Loucy (cell line): ENCODE measurements at regions not wholly inside any gene's neighbourhood (a gene's known extent, or its start where the extent isn't known, plus 50 kb on each side); places are given as distances from the start of the nearest gene placed in this dataset.
A peak's percentile ranks its signal among the peaks of the same experiment; 100 is the strongest.

Source experiments
- H2AFZ ChIP-seq: fragments of 200-600 bp; sonication (generic); 2 replicates; pipeline ENCODE4 v1.6.0; 2016; ENCODE audit warnings: antibody characterized with exemption, mild to moderate bottlenecking, low read length, moderate library complexity
- H3F3A ChIP-seq: fragments of 200-600 bp; 2 replicates; pipeline ENCODE4 v1.6.0; 2016; ENCODE audit warnings: antibody characterized with exemption, low read depth, mild to moderate bottlenecking
- H3K27me3 ChIP-seq: fragments of 200-600 bp; sonication (generic); 2 replicates; pipeline ENCODE4 v1.6.1; 2014; ENCODE audit warnings: low read length, mild to moderate bottlenecking; ENCODE audit not compliant: insufficient read depth, poor library complexity, severe bottlenecking
- H3K36me3 ChIP-seq: fragments of 200-600 bp; sonication (generic); 2 replicates; pipeline ENCODE4 v1.6.1; 2016; ENCODE audit warnings: low read length; ENCODE audit not compliant: insufficient read depth
- H3K4me1 ChIP-seq: fragments of 200-600 bp; sonication (generic); 2 replicates; pipeline ENCODE4 v1.5.1; 2014; ENCODE audit warnings: low read length, mild to moderate bottlenecking; ENCODE audit not compliant: insufficient read depth, poor library complexity, severe bottlenecking
- H3K4me2 ChIP-seq: fragments of 200-600 bp; sonication (generic); 2 replicates; pipeline ENCODE4 v1.6.0; 2014; ENCODE audit warnings: antibody characterized with exemption, low read length, low read depth, mild to moderate bottlenecking; ENCODE audit not compliant: poor library complexity, severe bottlenecking
- H3K4me3 ChIP-seq: fragments of 200-600 bp; sonication (generic); 2 replicates; pipeline ENCODE4 v1.5.1; 2014; ENCODE audit warnings: low read length, mild to moderate bottlenecking, mixed read lengths; ENCODE audit not compliant: poor library complexity, severe bottlenecking
- H3K79me2 ChIP-seq: fragments of 200-600 bp; sonication (generic); 2 replicates; pipeline ENCODE4 v1.6.1; 2014; ENCODE audit warnings: low read length; ENCODE audit not compliant: insufficient read depth
- H3K9ac ChIP-seq: fragments of 200-600 bp; sonication (generic); 2 replicates; pipeline ENCODE4 v1.6.0; 2014; ENCODE audit warnings: mild to moderate bottlenecking, low read depth, low read length, moderate library complexity; ENCODE audit not compliant: poor library complexity, severe bottlenecking
- H3K9me2 ChIP-seq: fragments of 200-600 bp; sonication (generic); replicated peaks from 2 replicates; pipeline ENCODE4 v1.6.1; 2016; ENCODE audit warnings: low read depth, low read length, mixed read lengths
- H3K9me3 ChIP-seq: fragments of 200-600 bp; sonication (generic); 2 replicates; pipeline ENCODE4 v1.6.1; 2014; ENCODE audit warnings: mild to moderate bottlenecking, antibody characterized with exemption, low read length, low read depth; ENCODE audit not compliant: insufficient read depth
- H4K20me1 ChIP-seq: fragments of 200-600 bp; sonication (generic); 2 replicates; pipeline ENCODE4 v1.6.0; 2014; ENCODE audit warnings: antibody characterized with exemption, low read length, mild to moderate bottlenecking; ENCODE audit not compliant: insufficient read depth, poor library complexity, severe bottlenecking
- EZH2phosphoT487 ChIP-seq: fragments of 200-600 bp; IDR thresholded peaks from 2 replicates; pipeline ENCODE4 v1.6.1; 2018; ENCODE audit warnings: antibody characterized with exemption, mild to moderate bottlenecking, moderate library complexity, borderline replicate concordance
- TF ChIP-seq, protein P1 (sequence below): fragments of 200-600 bp; sonication (generic); conservative IDR thresholded peaks from 2 replicates; pipeline ENCODE4 v1.5.1; 2014; ENCODE audit warnings: mild to moderate bottlenecking, antibody characterized with exemption, low read length

DNA sequence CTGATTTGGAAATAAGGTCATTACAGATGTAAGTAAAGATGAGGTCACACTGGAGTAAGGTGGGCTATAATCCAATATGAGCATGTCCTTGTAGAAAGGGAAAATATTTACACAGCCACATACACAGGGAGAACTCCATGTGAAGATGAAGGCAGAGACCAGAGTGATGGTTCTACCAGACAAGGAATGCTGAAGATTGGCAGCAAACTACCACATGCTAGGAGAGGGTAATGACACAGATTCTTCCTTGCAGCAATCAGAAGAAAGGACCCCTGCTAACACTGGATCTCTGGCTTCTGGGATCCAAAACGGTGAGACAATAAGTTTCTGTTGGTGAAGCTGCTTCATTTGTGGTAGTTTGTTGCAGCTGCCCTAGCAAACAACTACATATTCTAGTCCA, 56.0 kb upstream of the SPTSSB start:
- H3K79me2 ChIP-seq = no peaks in the 10 kb centered on the region
- H3K36me3 ChIP-seq = no peaks in the 10 kb centered on the region
- H3K4me1 ChIP-seq = no peaks in the 10 kb centered on the region
- no peaks in the 10 kb centered on the region for H3K9me2 ChIP-seq
- no peak overlapping the region for H3K4me3 ChIP-seq
- no peaks in the 10 kb centered on the region for H3K27me3 ChIP-seq
- no peaks in the 10 kb centered on the region for H4K20me1 ChIP-seq
- H3K9ac ChIP-seq = no peak overlapping the region
- TF ChIP-seq, protein P1, sequence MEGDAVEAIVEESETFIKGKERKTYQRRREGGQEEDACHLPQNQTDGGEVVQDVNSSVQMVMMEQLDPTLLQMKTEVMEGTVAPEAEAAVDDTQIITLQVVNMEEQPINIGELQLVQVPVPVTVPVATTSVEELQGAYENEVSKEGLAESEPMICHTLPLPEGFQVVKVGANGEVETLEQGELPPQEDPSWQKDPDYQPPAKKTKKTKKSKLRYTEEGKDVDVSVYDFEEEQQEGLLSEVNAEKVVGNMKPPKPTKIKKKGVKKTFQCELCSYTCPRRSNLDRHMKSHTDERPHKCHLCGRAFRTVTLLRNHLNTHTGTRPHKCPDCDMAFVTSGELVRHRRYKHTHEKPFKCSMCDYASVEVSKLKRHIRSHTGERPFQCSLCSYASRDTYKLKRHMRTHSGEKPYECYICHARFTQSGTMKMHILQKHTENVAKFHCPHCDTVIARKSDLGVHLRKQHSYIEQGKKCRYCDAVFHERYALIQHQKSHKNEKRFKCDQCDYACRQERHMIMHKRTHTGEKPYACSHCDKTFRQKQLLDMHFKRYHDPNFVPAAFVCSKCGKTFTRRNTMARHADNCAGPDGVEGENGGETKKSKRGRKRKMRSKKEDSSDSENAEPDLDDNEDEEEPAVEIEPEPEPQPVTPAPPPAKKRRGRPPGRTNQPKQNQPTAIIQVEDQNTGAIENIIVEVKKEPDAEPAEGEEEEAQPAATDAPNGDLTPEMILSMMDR = no peak
- TF ChIP-seq EZH2phosphoT487 = no peak
- H3K4me2 ChIP-seq = no peak overlapping the region
- no peak overlapping the region for H2AFZ ChIP-seq
- no peaks in the 10 kb centered on the region for H3F3A ChIP-seq
- H3K9me3 ChIP-seq = no peaks in the 10 kb centered on the region

DNA sequence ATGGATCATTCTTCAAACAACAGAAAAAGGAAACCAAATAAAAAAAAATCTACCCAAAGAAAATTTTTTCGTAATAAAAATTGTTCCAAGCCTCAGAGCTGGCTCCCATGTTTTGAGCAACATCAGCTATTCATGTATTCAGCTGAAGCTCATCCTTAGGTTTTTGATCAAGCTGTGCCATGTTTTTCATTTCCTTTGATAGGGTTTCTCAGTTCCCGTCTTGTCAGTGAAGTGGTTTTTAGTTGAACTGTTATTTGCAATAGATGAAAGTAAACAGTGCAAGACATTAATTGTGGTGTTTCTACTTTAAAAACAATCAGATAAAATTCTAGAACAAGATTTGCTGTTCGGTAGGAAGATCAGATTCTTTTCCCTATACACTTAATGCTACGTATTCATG, 55.4 kb upstream of the SPTSSB start:
- H3K4me1 ChIP-seq = no peaks in the 10 kb centered on the region
- H3K4me3 ChIP-seq = no peak overlapping the region
- no peaks in the 10 kb centered on the region for H3F3A ChIP-seq
- H4K20me1 ChIP-seq = no peaks in the 10 kb centered on the region
- no peak overlapping the region for H3K9ac ChIP-seq
- H3K4me2 ChIP-seq = no peak overlapping the region
- no peaks in the 10 kb centered on the region for H3K27me3 ChIP-seq
- no peaks in the 10 kb centered on the region for H3K79me2 ChIP-seq
- no peaks in the 10 kb centered on the region for H3K9me2 ChIP-seq
- H3K36me3 ChIP-seq = no peaks in the 10 kb centered on the region
- no peak for TF ChIP-seq EZH2phosphoT487
- TF ChIP-seq, protein P1 = no peak
- no peak overlapping the region for H2AFZ ChIP-seq
- H3K9me3 ChIP-seq = no peaks in the 10 kb centered on the region

DNA sequence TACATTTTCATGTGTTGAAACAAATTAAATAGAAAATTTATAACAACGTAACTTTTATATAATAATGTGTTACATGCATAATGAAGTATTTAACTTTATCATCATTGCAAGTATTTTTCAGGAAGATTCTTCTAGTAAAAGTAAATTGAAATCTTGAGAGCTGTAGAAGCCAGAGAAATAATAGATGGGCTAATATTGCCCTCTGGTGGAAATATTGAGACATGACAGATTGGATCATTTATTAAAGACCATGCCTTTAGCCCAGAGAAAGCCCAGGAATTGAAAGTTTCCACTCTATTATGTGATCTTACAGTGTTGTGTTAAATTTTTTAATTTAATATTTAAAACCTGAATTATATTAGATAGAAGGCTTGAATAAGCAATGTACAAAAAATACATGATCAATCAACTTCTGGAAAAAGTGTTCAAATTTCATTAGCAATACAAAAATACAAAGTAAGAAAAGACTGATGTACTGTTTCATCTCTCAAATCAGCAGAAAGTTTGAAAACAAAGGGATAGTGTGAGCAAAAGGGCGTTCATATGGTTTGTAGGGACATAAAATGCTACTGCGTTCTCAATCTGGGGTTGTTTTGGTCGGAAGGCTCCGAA, 52.7 kb upstream of the SPTSSB start:
- Histone ChIP-seq H4K20me1 (no peaks in the 10 kb centered on the region), H3K36me3 (no peaks in the 10 kb centered on the region), H3K27me3 (no peaks in the 10 kb centered on the region), H3K4me3 (no peak overlapping the region), H3K4me2 (no peak overlapping the region), H3K9me2 (no peaks in the 10 kb centered on the region), H3K4me1 (no peaks in the 10 kb centered on the region), H3K9ac (no peak overlapping the region), H3K79me2 (no peaks in the 10 kb centered on the region), H2AFZ (no peak overlapping the region), H3K9me3 (no peaks in the 10 kb centered on the region), H3F3A (no peaks in the 10 kb centered on the region)
- no peak for TF ChIP-seq EZH2phosphoT487
- TF ChIP-seq, protein P1 = peak; percentile 75
